RCC 7860 (cell line): ENCODE measurements at regions not wholly inside any gene's neighbourhood (a gene's known extent, or its start where the extent isn't known, plus 50 kb on each side); places are given as distances from the start of the nearest gene placed in this dataset.

Experiments
- DNase-seq: peaks from one replicate; pipeline ENCODE4 v3.0.0-alpha.2; 2015; ENCODE audit warnings: low spot score
- FAIRE-seq: peaks from 2 replicates; lab custom pipeline; 2012; peaks lifted over from hg19 to GRCh38; lab: Jason Lieb, UNC

DNA sequence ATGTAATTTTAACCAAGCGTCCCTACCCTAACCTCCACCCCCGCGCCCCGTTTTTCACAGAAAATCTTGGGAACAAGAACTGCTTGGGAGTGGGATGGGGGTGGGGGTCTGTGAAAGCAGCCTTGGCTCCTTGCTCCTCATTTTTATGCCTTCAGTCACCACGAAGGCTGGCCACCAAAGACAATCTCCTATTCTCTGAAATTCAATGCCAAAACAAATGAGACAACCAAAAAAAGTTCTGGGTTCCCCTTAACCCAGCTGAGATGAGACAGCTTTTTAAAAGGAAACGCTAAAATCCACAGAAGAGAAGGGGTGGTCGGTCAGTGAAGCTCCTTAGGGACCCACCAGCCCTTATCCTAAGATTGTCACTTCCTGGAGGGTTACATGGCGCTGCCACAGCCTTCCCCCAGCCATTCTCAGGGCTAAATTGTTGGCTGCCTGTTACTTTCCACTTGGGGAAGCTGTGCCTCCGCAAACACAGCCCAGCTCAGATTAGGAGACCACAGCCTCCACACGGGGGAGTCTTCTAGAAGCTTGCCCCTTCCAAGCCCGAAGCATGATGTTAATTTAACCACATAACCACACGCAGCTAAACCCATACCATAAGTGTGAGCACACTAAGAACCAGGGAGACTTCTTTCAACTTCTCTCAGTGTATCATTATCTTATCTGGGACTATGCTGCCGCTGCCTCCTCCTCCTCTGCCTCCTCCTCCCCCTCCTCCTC, 136.3 kb downstream of the FOXD1 start:
- peak; percentile 88 for DNase-seq
- FAIRE-seq, result peak; percentile 40

DNA sequence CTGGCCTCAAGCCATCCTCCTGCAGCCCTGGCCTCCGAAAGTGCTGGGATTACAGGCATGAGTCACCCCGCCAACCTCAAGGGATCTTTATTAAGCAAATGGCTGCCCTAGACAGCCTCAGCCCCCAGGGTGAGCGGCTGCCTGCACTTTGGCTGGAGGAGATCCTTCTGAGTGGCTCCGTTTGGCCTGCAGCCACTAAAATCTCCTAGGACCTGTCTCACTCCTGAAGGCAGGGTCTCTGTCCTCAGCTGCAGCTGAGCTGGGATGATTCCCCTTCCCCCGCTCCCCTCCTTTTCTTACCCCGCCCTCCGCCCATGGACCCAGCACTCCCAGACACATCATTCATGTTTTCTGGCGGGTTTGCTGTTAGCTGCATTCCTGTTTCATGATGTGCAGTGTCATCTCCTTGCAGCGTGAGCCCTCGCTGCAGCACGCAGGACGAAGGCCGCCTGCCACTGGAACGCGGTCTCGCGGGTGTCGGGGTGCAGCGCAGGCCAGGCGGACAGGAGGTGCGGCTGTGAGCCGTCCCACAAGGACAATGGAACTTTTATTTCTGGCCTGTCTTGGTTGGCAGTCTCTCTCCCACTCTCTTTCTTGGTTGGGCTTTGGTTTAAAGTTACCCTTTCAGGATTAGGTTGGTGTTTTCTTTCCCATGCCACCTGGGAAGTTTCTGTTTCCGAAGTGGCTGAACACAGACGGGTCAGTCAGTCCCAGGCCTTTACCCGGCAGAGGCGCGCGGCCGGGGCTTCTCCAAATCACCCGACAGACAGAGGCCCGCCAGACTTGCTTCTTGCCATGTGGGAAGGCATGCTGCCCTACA, 137.1 kb downstream of the FOXD1 start:
- peak; percentile 64 for DNase-seq
- FAIRE-seq, result no peak

DNA sequence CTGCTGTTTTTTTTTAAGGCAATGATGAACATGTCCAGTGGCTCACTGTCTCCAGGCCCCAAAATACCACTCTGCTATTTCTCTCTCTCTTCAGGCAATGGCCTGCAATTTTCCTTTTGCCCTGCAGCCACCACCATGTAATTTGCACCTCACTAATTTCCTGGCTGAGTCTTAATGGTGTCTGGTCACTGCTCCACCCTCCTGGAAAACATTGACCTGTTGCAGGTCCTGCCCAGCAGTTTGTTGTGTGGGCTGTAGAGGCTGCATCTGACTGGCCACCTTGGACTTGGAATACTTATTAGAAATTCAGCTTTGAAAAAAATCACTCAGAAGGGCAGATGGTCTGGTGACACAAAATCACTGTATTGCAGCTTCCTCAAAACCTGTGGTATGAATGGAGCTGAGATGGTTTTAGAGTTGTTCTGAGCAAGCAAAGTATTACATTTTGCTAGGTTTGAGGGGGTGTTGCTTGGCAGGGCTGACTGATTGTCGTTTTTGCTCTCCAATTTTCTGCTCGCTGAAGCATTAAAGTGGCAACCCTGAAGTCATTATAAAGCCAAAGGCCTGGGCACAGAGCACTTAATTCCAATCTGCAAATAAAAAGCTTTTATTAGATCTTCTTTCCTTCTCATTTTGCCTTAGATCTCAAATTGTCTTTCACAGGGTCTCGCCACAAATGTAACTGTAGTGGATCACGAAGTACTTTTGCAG, 134.8 kb downstream of the TMEM174 start:
- FAIRE-seq (no peak), DNase-seq (no peak)

DNA sequence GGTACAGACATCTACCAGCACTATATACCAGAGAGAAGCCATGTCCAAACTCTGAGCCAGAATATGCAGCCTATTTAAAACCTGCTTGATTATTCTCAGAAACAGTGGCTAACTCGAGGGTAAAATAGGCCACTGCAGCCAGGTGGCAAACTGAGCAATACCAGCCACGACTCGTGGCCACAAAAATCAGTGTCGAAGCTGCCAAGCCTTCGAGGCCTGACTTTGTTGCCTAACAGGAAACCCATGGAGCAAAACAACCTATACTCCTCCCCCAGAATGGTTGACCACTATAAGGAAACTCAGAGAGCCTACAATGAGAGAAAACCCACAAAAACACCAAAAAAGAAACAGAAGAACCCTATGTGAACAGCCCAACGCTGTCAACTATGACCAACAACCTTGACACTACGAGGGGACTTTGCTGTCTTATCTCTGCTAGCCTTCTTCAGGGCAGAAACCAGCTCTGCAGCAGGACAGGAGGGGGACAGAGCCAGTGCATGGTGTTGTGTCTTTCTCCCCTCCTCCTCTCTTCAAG, 133.8 kb downstream of the TMEM174 start:
- no peak for DNase-seq

DNA sequence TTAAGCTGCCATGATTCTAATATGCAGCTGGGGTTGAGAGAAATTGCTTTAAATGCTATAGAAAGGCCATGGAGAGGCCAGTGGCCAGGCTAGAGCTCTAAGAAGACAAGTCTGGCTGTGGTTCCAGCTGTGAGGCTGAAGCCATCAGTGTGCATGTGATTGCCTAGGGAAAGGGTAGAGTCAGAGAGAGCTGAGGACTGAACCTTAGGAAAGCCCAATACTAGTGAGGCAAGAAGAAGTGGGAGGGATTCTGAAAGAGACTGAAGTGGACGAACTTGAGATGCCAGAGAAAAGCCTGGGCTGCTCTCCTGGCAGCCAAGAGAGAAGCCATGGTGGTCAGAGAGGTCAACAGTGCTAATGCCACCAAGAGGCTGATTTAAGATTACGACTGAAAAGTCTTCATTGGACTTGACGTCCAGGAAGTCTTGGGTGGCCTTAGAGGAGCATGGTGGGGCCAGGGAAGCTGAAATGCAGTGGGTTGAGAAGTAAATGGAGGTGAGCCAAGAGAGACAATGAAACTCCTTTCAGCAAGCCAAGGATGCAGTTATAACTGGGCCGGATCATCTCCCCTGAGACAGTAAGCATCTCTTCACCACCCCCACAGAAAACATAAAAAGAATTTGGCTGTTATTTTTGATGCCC, 133.2 kb downstream of the TMEM174 start:
- FAIRE-seq, result no peak
- no peak for DNase-seq

More for the DNA sequence above, 133.8 kb downstream of the TMEM174 start:
- no peak for FAIRE-seq

DNA sequence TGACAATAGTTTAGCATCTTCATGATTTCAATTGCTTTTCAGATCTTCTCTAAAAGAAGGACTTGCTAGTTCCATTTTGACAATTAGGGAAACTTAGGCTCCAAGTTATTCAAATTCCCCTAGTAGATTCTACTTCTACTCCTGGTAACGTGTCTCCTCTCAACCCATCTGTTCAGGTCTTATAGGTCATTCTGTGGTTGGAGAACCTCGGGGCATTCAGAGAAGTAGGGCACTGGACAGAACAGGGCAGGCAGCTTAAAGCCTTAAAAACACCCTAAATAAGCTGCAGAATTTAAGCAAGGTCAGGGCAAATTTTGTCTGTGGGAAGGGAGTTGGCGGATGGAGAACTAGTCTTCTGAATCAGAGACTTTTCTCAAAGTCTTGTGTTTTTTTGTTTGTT, 132.4 kb downstream of the TMEM174 start:
- DNase-seq (no peak), FAIRE-seq (no peak)

DNA sequence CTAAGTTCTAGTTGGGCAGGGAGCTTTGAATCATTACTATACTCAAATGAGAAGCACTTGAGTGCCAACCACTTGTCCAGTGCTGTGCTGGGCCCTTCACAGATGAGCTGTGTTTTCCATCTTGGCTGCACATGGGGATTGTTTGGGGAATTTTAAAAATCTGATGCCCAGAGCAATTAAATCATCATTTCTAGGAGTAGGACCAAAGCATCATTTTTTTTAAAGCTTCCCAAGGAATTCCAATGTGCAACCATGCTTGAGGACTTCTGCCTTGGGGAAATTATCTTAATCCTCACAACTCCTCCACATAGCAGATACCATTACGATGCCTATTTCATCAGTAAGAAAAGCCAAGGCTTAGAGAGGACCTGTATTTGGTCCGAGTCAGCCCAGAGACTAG, 131.4 kb downstream of the TMEM174 start:
- FAIRE-seq, result no peak

DNA sequence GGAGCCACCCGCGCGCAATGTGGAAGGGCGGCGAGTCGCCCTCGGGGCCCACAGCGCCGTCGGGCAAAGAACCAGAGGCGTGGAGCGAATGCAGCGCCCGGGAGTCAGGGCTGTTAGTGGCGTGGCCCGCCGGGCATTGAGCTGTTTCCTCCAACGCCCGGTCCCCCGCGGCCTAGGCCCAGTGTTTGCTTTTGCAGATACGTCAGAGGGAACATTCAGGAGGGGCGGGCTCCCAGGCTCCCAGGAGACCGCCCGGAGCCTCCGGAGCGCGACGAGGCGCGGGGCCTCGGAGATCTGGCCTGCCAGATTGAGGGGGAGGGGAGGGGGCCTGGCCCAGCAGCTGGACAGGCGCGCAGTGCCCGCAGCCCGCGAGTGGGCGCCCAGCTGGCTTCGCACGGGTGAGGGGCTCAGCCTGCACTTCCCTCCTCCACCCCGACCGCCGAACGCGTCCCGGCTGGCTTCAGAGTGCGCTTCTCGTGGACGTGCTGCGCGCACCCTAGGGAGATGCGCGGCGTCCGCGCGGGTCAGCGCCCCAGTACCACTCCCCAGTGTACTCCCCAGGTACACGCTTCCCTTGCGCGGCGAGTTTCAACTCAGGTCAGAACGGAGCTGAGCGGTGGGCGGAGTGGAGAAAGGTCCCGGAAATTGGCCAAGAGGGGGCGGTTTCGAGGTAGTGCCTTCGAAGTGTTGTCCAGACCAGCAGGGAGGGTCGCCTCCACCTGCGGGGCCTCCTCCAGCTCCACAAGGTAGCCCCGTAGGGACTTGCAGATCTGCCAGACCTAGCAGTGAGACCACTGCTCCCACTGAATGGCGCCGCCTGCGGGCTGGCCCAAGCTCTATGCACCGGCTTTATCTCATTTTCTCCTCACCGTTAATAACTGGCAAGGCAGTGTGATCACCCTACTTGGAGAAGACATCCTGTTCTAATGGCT, 130.4 kb downstream of the TMEM174 start:
- no peak for DNase-seq
- FAIRE-seq, result no peak

More for the DNA sequence above, 131.4 kb downstream of the TMEM174 start:
- peak; percentile 53 for DNase-seq

DNA sequence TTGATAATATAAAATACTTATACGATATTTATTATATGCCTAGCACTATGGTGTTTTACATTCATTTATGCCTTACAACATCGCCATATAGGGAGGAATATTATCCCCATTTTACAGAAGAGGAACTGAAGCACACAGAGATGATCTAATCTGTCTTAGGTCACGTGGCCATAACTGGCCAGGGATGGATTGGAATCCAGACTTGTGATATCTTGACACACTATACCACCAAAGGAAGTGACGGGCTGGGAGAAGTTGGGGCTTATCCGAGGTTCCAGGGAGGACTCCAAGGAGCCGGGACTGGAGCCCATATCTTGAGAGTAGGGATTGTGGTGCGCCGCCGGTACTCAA, 129.8 kb downstream of the TMEM174 start:
- DNase-seq (no peak), FAIRE-seq (no peak)

DNA sequence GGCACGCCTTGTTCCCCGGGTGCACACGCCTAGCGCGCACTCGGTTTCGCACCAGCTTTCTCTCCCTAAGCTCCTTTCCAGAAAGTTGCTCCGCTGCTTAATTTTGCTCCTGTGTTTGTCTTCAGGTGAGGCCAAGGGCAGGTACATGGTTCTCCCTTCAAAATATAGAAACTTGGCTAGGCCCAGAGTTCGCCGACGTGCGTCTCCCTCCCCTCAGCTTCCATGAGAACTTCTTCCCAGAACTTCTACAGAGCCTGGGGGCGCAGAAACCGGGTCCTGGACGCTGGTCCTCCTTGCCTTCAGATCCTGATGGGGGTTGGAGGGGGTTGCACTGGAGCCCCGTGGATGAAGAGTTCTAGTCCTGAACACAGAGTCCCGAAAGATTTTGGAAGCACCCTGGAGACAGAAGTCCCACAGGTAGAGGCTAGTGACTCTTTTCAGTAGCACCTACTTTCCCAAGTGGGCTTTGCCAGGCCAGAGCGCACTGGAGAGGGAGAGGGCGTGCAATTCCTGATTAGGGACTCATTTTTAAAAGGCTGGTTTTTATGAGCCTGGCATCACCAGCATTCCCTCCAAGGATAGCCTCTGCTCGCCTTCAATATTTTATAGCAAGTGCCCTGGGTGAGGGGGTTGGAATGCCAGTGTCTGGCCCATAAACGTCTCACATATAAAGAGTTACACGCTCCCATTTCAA, 128.4 kb downstream of the TMEM174 start:
- FAIRE-seq (no peak), DNase-seq (no peak)

DNA sequence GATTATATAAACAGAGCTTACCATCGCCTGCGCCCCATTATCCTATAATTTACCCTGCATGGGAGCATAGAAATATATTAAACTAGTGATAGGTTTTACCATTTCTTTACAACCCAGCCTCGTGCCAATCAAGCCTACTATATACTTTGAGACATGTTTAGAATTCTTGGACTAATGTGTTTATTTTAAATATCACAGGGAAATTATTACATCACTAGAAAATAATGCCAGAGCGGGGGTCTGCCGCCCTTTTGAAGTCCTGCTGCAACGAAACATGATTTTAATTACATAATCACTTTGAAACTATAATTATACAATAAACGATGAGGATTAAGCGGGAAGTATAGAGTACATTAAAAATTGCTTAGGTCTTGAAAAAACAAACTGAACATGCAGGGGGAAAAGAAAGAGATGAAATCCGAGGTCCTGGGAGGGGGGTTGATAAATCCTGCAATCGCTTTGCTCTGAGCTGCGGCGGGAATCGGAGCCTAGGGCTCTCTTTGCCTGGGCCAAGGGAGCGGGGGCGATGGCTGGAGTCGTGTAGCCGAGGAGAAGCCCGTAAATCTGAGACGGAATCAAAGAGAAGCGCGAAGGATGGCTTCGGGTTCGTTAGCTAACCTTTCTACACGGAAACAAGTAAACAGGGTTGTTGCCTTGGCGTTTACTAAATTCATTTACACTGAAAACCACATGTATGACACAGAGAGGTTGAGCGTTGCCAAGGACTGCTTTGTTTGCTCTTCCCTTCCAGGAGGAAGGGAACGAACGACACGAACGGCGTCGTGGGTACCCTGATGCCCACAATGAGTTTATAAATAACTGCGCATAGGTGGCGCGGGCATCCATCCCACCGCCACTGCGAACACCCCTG, 127.6 kb downstream of the TMEM174 start:
- DNase-seq, result no peak
- FAIRE-seq, result no peak

DNA sequence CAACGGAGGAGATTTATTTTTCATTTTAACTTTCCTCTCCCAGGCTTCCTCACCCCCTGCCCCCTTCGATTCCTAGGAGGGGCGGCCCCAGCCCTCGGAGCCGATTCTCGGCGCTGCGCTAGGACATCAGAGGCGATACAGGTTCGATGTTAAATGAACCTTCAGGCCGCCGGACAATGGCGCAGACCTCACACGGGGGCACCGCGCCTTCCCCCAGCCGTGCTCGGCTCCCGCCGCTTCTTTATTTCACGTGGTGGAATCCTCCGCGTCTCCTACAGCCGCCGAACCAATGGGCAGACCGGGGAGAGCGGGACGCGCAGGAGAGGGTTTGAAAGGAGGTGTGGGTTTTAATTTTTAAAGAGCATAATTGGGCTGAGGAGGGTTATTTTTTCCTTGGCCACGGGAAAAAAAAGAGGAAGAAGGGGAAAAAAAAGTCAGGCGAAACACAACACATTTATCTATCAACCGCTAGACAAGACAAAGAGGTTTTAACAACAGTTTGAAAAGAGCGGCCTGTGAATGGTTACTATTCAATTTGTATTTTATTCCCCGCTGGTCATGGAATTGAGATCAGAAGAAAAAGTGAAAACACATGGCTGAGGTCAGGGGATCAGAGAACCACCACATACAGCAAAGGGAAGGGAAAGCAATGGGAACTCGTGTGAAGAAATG, 126.8 kb downstream of the TMEM174 start:
- FAIRE-seq (no peak), DNase-seq (no peak)

DNA sequence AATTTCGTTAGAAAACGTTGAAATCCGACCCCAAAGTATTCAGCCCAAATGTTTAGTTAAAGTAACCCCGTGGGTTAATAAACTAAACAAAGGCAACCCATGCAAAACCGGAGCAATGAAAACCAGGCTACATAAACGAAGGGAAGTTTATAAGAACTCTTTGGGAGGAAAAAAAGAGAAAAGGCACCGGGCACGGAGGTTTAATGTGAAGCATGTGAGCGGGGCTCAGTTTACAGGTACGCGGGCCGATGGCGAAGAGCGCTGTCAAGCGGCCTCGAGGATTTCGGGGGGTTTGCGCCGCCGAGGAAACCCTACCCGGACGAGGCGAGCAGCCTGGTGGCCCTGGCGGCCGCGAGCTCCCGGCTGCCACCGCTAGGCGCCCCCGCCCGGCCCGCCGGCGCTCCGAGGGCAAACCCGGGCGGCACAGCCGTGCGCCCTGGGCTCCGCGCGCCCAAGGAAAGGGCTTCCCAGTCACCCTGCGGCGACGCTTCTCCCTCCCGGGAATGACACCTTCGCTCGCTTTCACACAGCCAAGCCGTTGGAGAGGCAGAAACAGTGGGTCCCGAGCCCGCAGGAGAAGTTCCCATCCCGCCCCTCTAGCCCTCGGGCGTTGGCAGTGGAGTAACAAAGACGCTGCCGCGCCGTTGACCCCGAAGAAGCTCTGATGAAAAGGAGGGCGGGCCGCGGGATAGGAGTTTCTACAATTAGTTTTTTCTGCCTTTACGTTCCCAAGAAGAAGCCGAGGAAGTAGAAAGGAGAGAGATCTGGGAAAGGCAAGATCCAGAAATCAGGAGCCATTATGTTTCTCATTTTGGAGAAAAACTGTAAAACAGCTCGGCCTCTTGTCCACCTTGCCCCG, 126.0 kb downstream of the TMEM174 start:
- FAIRE-seq (no peak), DNase-seq (no peak)

DNA sequence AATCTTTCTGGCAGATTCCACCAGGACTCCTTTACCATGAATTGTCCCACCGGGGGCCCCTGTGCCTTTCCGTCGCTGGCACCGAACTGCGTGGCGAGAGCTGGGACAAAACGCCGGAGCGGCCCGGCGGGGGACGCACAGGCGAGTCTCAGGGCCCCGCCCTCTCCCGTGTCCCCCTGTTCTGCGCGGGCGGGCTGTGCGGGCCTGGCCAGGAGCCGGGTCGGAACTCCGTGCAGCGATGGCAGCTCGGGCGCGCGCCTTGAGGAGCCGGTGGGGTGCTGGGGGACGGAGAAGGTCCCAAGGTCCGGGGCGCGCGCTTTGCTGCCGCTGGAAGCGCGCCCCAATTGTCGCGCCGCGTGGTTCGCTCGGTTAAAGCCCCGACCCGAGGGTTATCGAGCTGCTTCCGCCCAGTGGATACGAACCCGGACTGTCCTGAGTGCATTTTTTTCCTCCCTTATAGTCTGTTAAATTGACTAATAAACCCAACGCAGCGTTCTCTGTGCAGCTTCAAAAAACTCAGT, 125.3 kb downstream of the TMEM174 start:
- DNase-seq, result no peak
- FAIRE-seq, result no peak

DNA sequence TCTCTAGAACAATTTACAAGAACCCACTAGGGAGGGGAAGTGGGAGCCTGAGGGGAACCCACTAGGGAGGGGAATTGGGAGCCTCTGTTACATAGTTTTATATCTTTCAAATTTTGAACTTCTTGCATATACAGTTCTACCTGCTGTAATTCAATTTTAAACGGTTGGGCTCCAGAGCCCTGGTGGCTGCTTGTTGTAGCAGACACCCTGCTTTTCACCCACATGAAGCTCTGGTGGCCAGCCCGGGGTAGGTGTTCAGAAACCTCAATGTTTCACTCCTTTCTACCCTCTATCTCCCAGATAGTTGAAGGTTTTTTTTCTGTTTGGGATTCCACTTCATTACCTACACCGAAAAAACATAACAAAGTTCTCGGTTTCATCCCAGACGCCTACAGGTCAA, 124.4 kb downstream of the TMEM174 start:
- DNase-seq (no peak), FAIRE-seq (no peak)

DNA sequence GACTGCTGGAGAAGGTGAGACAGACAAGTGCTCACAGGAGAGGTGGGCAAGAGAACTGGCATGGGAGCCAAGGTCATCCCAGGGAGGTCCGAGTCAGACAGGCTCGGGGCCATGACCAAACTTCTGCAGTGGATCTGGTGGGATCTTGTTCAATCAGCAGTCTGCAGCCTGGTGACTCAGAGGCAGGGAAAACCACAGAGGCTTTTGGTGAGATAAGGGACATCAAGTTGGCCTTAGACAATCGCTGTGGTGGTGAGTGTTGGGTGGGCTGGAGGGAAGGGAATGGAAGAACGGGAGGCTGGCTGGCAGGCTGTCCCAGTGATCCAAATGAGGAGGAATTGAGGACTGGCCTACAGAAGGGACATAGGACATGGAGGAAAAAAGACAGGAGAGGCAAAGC, 123.8 kb downstream of the TMEM174 start:
- DNase-seq, result peak; percentile 65
- peak; percentile 75 for FAIRE-seq

DNA sequence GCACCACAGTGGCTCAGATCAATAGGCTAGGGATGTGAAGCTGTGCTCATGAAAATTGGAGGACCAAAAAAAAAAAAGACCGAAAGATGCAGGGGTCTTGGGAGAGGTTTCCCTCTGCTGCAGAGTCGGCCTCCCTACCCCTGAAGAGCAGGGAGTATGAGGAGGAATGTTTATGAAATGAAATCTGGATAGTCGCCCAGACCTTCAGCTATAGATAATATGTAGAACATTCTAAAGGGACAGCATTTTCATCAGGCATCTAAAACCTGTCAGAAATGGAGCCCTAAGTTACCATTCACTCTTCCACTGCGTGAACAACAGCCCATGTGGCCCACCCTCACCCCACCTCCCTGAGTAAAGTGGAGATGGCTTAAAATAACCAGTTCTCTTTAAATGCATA, 122.9 kb downstream of the TMEM174 start:
- FAIRE-seq (no peak), DNase-seq (no peak)
